ENCODE measurements at regions not wholly inside any gene's neighbourhood (a gene's known extent, or its start where the extent isn't known, plus 50 kb on each side); places are given as distances from the start of the nearest gene placed in this dataset.

- H3K4me3 ChIP-seq (ENCODE audit: low read depth, low read length): no peak overlapping the region
- no peak for DNase-seq (ENCODE audit: low read depth)
- no peak for TF ChIP-seq CTCF (IDR thresholded peaks at IDR 0.05; ENCODE audit: insufficient read depth, low read length)
These were observed 131.2 kb downstream of the TMX3 start for GRCh38 chr18:68583685-68584084.

- H3K4me3 ChIP-seq (ENCODE audit: low read depth, low read length): no peak overlapping the region
- TF ChIP-seq CTCF (IDR thresholded peaks at IDR 0.05; ENCODE audit: insufficient read depth, low read length): no peak
- no peak for DNase-seq (ENCODE audit: low read depth)
These were observed 140.6 kb downstream of the TMX3 start for GRCh38 chr18:68574311-68574710.

GRCh38 chr18:68569936-68570335 is 145.0 kb downstream of the TMX3 start:
- no peak for DNase-seq (ENCODE audit: low read depth)
- no peak for TF ChIP-seq CTCF (IDR thresholded peaks at IDR 0.05; ENCODE audit: insufficient read depth, low read length)
- H3K4me3 ChIP-seq (ENCODE audit: low read depth, low read length): no peak overlapping the region

GRCh38 chr18:68568364-68569155 is 146.3 kb downstream of the TMX3 start:
- H3K4me3 ChIP-seq (ENCODE audit: low read depth, low read length): no peak overlapping the region
- TF ChIP-seq CTCF (IDR thresholded peaks at IDR 0.05; ENCODE audit: insufficient read depth, low read length): no peak
- DNase-seq (ENCODE audit: low read depth): peak; percentile 14

- H3K4me3 ChIP-seq (ENCODE audit: low read depth, low read length): no peak overlapping the region
- no peak for TF ChIP-seq CTCF (IDR thresholded peaks at IDR 0.05; ENCODE audit: insufficient read depth, low read length)
- no peak for DNase-seq (ENCODE audit: low read depth)
These were observed 147.9 kb downstream of the TMX3 start for GRCh38 chr18:68566991-68567390.

GRCh38 chr18:68564961-68565360 is 149.9 kb downstream of the TMX3 start:
- TF ChIP-seq CTCF (IDR thresholded peaks at IDR 0.05; ENCODE audit: insufficient read depth, low read length): no peak
- peak; percentile 53 for DNase-seq (ENCODE audit: low read depth)
- H3K4me3 ChIP-seq (ENCODE audit: low read depth, low read length): no peak overlapping the region

GRCh38 chr18:68564351-68564750 is 150.6 kb downstream of the TMX3 start:
- DNase-seq (ENCODE audit: low read depth): no peak
- no peak overlapping the region for H3K4me3 ChIP-seq (ENCODE audit: low read depth, low read length)
- TF ChIP-seq CTCF (IDR thresholded peaks at IDR 0.05; ENCODE audit: insufficient read depth, low read length): no peak
